Keratinocyte (primary cell): ENCODE measurements at regions not wholly inside any gene's neighbourhood (a gene's known extent, or its start where the extent isn't known, plus 50 kb on each side); places are given as distances from the start of the nearest gene placed in this dataset.

Experiments used
- DNase-seq: peaks from one replicate; pipeline ENCODE4 v3.0.0-alpha.2; 2011; ENCODE audit warnings: low read depth, missing footprints, low spot score
- FAIRE-seq: peaks from 2 replicates; lab custom pipeline; 2011; peaks lifted over from hg19 to GRCh38; lab: Jason Lieb, UNC
- H2AFZ ChIP-seq: 2 replicates; pipeline ENCODE4 v1.6.0; 2012; ENCODE audit warnings: low read length, control low read depth, inconsistent platforms; ENCODE audit not compliant: control insufficient read depth
- H3K27ac ChIP-seq: 2 replicates; pipeline ENCODE4 v1.5.1; 2011; ENCODE audit warnings: low read length; ENCODE audit not compliant: control insufficient read depth, insufficient read depth
- H3K27me3 ChIP-seq: 3 replicates; pipeline ENCODE4 v1.6.0; 2011; ENCODE audit warnings: low read length; ENCODE audit not compliant: control insufficient read depth, insufficient read depth; ENCODE audit errors: extremely low read depth
- H3K36me3 ChIP-seq, 2 experiments: 2 replicates in 1 of 2; 3 replicates in 1 of 2; pipeline ENCODE4 v1.5.1; 2011; ENCODE audit warnings: low read length in 2 of 2, mild to moderate bottlenecking in 1 of 2; ENCODE audit not compliant: control insufficient read depth in 2 of 2, insufficient read depth in 2 of 2; ENCODE audit errors: extremely low read depth in 1 of 2
- H3K4me1 ChIP-seq: 3 replicates; pipeline ENCODE4 v1.5.1; 2011; ENCODE audit warnings: low read length; ENCODE audit not compliant: control insufficient read depth, insufficient read depth; ENCODE audit errors: extremely low read depth
- H3K4me2 ChIP-seq: 3 replicates; pipeline ENCODE4 v1.6.0; 2011; ENCODE audit warnings: low read depth, low read length; ENCODE audit not compliant: control insufficient read depth, insufficient read depth; ENCODE audit errors: extremely low read depth
- H3K4me3 ChIP-seq, 3 experiments: fragments of 200-600 bp in 1 of 3; sonication (generic) in 1 of 3; 2 replicates in 2 of 3; 3 replicates in 1 of 3; pipeline ENCODE4 v1.5.1; 2011 to 2016; ENCODE audit warnings: low read length in 3 of 3, mild to moderate bottlenecking in 3 of 3, control low read depth in 2 of 3, inconsistent platforms in 1 of 3, low read depth in 1 of 3, mixed read lengths in 1 of 3, mixed run types in 1 of 3, moderate library complexity in 1 of 3; ENCODE audit not compliant: control insufficient read depth in 2 of 3, insufficient read depth in 2 of 3; ENCODE audit errors: extremely low read depth in 1 of 3
- H3K79me2 ChIP-seq: 2 replicates; pipeline ENCODE4 v1.6.0; 2012; ENCODE audit warnings: low read length; ENCODE audit not compliant: control insufficient read depth, insufficient read depth
- H3K9ac ChIP-seq: 3 replicates; pipeline ENCODE4 v1.6.0; 2011; ENCODE audit warnings: low read length; ENCODE audit not compliant: control insufficient read depth, insufficient read depth; ENCODE audit errors: extremely low read depth
- H3K9me1 ChIP-seq: 3 replicates; pipeline ENCODE4 v1.6.0; 2011; ENCODE audit warnings: low read length; ENCODE audit not compliant: control insufficient read depth, insufficient read depth; ENCODE audit errors: extremely low read depth
- H3K9me3 ChIP-seq: 2 replicates; pipeline ENCODE4 v1.5.1; 2012; ENCODE audit warnings: low read depth, low read length; ENCODE audit not compliant: control insufficient read depth
- H4K20me1 ChIP-seq: 3 replicates; pipeline ENCODE4 v1.6.0; 2011; ENCODE audit warnings: low read length; ENCODE audit not compliant: control insufficient read depth, insufficient read depth; ENCODE audit errors: extremely low read depth
- CTCF ChIP-seq, 3 experiments: IDR thresholded peaks in 1 of 3; conservative IDR thresholded peaks in 1 of 3; optimal IDR thresholded peaks in 1 of 3; 2 replicates in 2 of 3; 3 replicates in 1 of 3; pipeline versions ENCODE3 to v1.5.1; 2011; ENCODE audit warnings: low read length in 3 of 3, mild to moderate bottlenecking in 3 of 3, moderate library complexity in 2 of 3, control low read depth in 1 of 3, inconsistent platforms in 1 of 3; ENCODE audit not compliant: insufficient read depth in 2 of 3; ENCODE audit errors: extremely low read depth in 1 of 3
- EZH2 ChIP-seq: IDR thresholded peaks from one replicate; pipeline ENCODE4 v1.6.1; 2012; ENCODE audit warnings: inconsistent platforms, mild to moderate bottlenecking, low read length, moderate library complexity
- dilution Hi-C: fragments of 300-500 bp; cut with MboI; formaldehyde crosslinking; loops from one replicate; pipeline ENCODE4 v1.7.0; 2020; ENCODE audit warnings: low sequenced_read_pairs; ENCODE audit not compliant: extremely low pct_ligation_motif_present

GRCh38 chr13:94851576-94851975 is 139.2 kb upstream of the SOX21 start:
- Histone ChIP-seq H4K20me1 (no peaks in the 10 kb centered on the region), H2AFZ (no peak overlapping the region), H3K27ac (no peak overlapping the region), H3K4me1 (no peaks in the 10 kb centered on the region), H3K4me2 (no peak overlapping the region), H3K9ac (no peak overlapping the region), H3K36me3 (no peaks in the 10 kb centered on the region), H3K9me3 (no peaks in the 10 kb centered on the region), H3K27me3 (no peaks in the 10 kb centered on the region), H3K9me1 (no peaks in the 10 kb centered on the region), H3K79me2 (no peaks in the 10 kb centered on the region), H3K4me3 (no peak overlapping the region)
- dilution Hi-C loops = no loop called here
- TF ChIP-seq EZH2 (no peak), CTCF (optimal IDR thresholded peaks at IDR 0.05 in 1 of 3, IDR thresholded peaks at IDR 0.05 in 1 of 3, conservative IDR thresholded peaks at IDR 0.05 in 1 of 3; ENCODE audit: extremely low read depth in 1 of 3, insufficient read depth in 2 of 3, low read length in 3 of 3) (no peak)
- no peak for FAIRE-seq
- DNase-seq = no peak

- no peak overlapping the region for H2AFZ ChIP-seq
- TF ChIP-seq CTCF (optimal IDR thresholded peaks at IDR 0.05 in 1 of 3, IDR thresholded peaks at IDR 0.05 in 1 of 3, conservative IDR thresholded peaks at IDR 0.05 in 1 of 3; ENCODE audit: extremely low read depth in 1 of 3, insufficient read depth in 2 of 3, low read length in 3 of 3) (no peak), EZH2 (no peak)
- H3K79me2 ChIP-seq = no peaks in the 10 kb centered on the region
- H3K27ac ChIP-seq = no peak overlapping the region
- H3K27me3 ChIP-seq = no peaks in the 10 kb centered on the region
- no peaks in the 10 kb centered on the region for H3K4me1 ChIP-seq
- H3K36me3 ChIP-seq = no peaks in the 10 kb centered on the region
- no peak overlapping the region for H3K4me3 ChIP-seq
- H3K9ac ChIP-seq = no peak overlapping the region
- H3K9me1 ChIP-seq = no peaks in the 10 kb centered on the region
- no peak overlapping the region for H3K4me2 ChIP-seq
- H3K9me3 ChIP-seq = no peaks in the 10 kb centered on the region
- no peak for DNase-seq
- dilution Hi-C loops = no loop called here
- H4K20me1 ChIP-seq = no peaks in the 10 kb centered on the region
- FAIRE-seq = no peak
Observed at GRCh38 chr13:94849254-94849653, 136.9 kb upstream of the SOX21 start.
